ENCODE measurements at regions not wholly inside any gene's neighbourhood (a gene's known extent, or its start where the extent isn't known, plus 50 kb on each side); places are given as distances from the start of the nearest gene placed in this dataset.

GRCh38 chr10:44564790-44565189 is 179.9 kb upstream of the CXCL12 start:
- no peak for TF ChIP-seq CTCF (IDR thresholded peaks at IDR 0.05)
- no peak for TF ChIP-seq POLR2A (IDR thresholded peaks at IDR 0.05)

All from uterus (tissue), 2 donors.